Stomach (tissue), 8 donors: ENCODE measurements at regions not wholly inside any gene's neighbourhood (a gene's known extent, or its start where the extent isn't known, plus 50 kb on each side); places are given as distances from the start of the nearest gene placed in this dataset.

Experiments used
- DNase-seq, 2 donors: peaks; one replicate each; pipeline versions ENCODE4 v3.0.0 to v3.0.0-alpha.2; 2013 to 2019
- H3K27ac ChIP-seq, 5 donors: fragments of 200-600 bp in 4 of 5; sonication (generic) in 4 of 5; one replicate each; pipeline ENCODE4 v1.5.1; 2013 to 2019; ENCODE audit warnings: mild to moderate bottlenecking in 1 of 5, moderate library complexity in 1 of 5
- H3K27me3 ChIP-seq, 3 donors: fragments of 200-600 bp; sonication (generic); one replicate each; pipeline ENCODE4 v1.5.1; 2017 to 2019; ENCODE audit warnings: mixed run types in 1 of 3
- H3K36me3 ChIP-seq, 4 donors: fragments of 200-600 bp; sonication (generic); 1 replicate in 3 of 4; 2 replicates in 1 of 4; pipeline ENCODE4 v1.5.1; 2016 to 2019
- H3K4me1 ChIP-seq, 4 donors: fragments of 200-600 bp; sonication (generic); one replicate each; pipeline ENCODE4 v1.5.1; 2016 to 2019
- H3K4me3 ChIP-seq, 4 donors: fragments of 200-600 bp; sonication (generic) in 3 of 4; one replicate each; pipeline ENCODE4 v1.5.1; 2016 to 2019; ENCODE audit warnings: mild to moderate bottlenecking in 1 of 4
- H3K9me3 ChIP-seq, 4 donors: fragments of 200-600 bp; sonication (generic); one replicate each; pipeline ENCODE4 v1.5.1; 2016 to 2019
- EP300 ChIP-seq: sonication (generic); formaldehyde crosslinking; IDR thresholded peaks from one replicate; pipeline ENCODE4 v1.6.1; 2017; ENCODE audit warnings: antibody characterized with exemption
- POLR2A ChIP-seq, 4 donors: fragments of 450-650 bp; IDR thresholded peaks; one replicate each; pipeline ENCODE4 v1.6.1; 2016; ENCODE audit warnings: antibody characterized with exemption in 4 of 4, control low read depth in 2 of 4, mild to moderate bottlenecking in 1 of 4, moderate library complexity in 1 of 4
- POLR2AphosphoS5 ChIP-seq, 3 donors: sonication (generic); formaldehyde crosslinking; IDR thresholded peaks; one replicate each; pipeline ENCODE4 v1.6.1; 2016; ENCODE audit warnings: antibody characterized with exemption in 3 of 3
- WGBS, 5 donors: extraction: QIAGEN DNeasy Blood & Tissue Kit in 3 of 5; methylation state at CpG; one replicate each; pipeline versions ENCODE4 v1.1.5 to v1.1.7; 2013 to 2018; 5-methylcytosine and 5-hydroxymethylcytosine counted together
- intact Hi-C: fragments of 100-400 bp; cut with DNase I; formaldehyde crosslinking; loops from one replicate; pipeline ENCODE4 v1.15.1; 2023; ENCODE audit warnings: low total_unique reads
- TF ChIP-seq, protein P1 (sequence below), 7 experiments: fragments of 450-650 bp in 4 of 7; fragments of 200-600 bp in 3 of 7; sonication (generic) in 3 of 7; IDR thresholded peaks; one replicate each; pipeline ENCODE4 v1.5.1; 2016 to 2019; ENCODE audit warnings: antibody characterized with exemption in 7 of 7, control low read depth in 2 of 7, mild to moderate bottlenecking in 1 of 7
- donor health status: healthy with polysubstance abuse.
- donor health status: Bipolar disorder and iron deficiency.
- donor health status: healthy.

- Histone ChIP-seq H3K4me1 (peaks cover 0 to 8% (median 0%) of the 10 kb centered on the region in 4 donors), H3K27me3 (no peaks in the 10 kb centered on the region), H3K36me3 (no peaks in the 10 kb centered on the region), H3K9me3 (no peaks in the 10 kb centered on the region), H3K27ac (peak overlapping the region in 1 of 5 donors; percentile 6), H3K4me3 (no peak overlapping the region)
- 70 to 87% (median 74%) methylated on average over 2 of the region's 2 CpGs for WGBS, 5 donors
- intact Hi-C loops: no loop called here
- no peak for DNase-seq
- TF ChIP-seq POLR2AphosphoS5 (IDR thresholded peaks at IDR 0.05): no peak
- TF ChIP-seq EP300: no peak
- no peak for TF ChIP-seq POLR2A (IDR thresholded peaks at IDR 0.05)
- TF ChIP-seq, protein P1, sequence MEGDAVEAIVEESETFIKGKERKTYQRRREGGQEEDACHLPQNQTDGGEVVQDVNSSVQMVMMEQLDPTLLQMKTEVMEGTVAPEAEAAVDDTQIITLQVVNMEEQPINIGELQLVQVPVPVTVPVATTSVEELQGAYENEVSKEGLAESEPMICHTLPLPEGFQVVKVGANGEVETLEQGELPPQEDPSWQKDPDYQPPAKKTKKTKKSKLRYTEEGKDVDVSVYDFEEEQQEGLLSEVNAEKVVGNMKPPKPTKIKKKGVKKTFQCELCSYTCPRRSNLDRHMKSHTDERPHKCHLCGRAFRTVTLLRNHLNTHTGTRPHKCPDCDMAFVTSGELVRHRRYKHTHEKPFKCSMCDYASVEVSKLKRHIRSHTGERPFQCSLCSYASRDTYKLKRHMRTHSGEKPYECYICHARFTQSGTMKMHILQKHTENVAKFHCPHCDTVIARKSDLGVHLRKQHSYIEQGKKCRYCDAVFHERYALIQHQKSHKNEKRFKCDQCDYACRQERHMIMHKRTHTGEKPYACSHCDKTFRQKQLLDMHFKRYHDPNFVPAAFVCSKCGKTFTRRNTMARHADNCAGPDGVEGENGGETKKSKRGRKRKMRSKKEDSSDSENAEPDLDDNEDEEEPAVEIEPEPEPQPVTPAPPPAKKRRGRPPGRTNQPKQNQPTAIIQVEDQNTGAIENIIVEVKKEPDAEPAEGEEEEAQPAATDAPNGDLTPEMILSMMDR (IDR thresholded peaks at IDR 0.05): no peak
Observed at GRCh38 chr3:64837126-64837738, 149.4 kb upstream of the ADAMTS9 start.

- Histone ChIP-seq H3K4me3 (no peak overlapping the region), H3K9me3 (no peaks in the 10 kb centered on the region), H3K27me3 (no peaks in the 10 kb centered on the region), H3K4me1 (peaks cover 0 to 8% (median 0%) of the 10 kb centered on the region in 4 donors), H3K36me3 (no peaks in the 10 kb centered on the region), H3K27ac (no peak overlapping the region)
- no peak for DNase-seq
- intact Hi-C loops: no loop called here
- WGBS, 5 donors: 69 to 89% (median 81%) methylated on average over 2 of the region's 2 CpGs
- TF ChIP-seq POLR2AphosphoS5 (IDR thresholded peaks at IDR 0.05): no peak
- no peak for TF ChIP-seq POLR2A (IDR thresholded peaks at IDR 0.05)
- no peak for TF ChIP-seq EP300
- TF ChIP-seq, protein P1 (IDR thresholded peaks at IDR 0.05): no peak
Observed at GRCh38 chr3:64836097-64836496, 148.3 kb upstream of the ADAMTS9 start.

GRCh38 chr3:64832098-64832497, 144.3 kb upstream of the ADAMTS9 start:
- DNase-seq: no peak
- intact Hi-C loops: no loop called here
- Histone ChIP-seq H3K4me1 (peaks cover 0 to 4% (median 0%) of the 10 kb centered on the region in 4 donors), H3K27ac (no peak overlapping the region), H3K36me3 (no peaks in the 10 kb centered on the region), H3K27me3 (no peaks in the 10 kb centered on the region), H3K4me3 (no peak overlapping the region), H3K9me3 (no peaks in the 10 kb centered on the region)
- WGBS, 5 donors: 79 to 82% (median 81%) methylated on average over 5 of the region's 5 CpGs
- no peak for TF ChIP-seq POLR2AphosphoS5 (IDR thresholded peaks at IDR 0.05)
- TF ChIP-seq POLR2A (IDR thresholded peaks at IDR 0.05): no peak
- TF ChIP-seq EP300: no peak
- TF ChIP-seq, protein P1 (IDR thresholded peaks at IDR 0.05): no peak

GRCh38 chr3:64830681-64831080, 142.9 kb upstream of the ADAMTS9 start:
- peaks cover 0 to 2% (median under 1%) of the 10 kb centered on the region in 4 donors for H3K4me1 ChIP-seq
- no peak for DNase-seq
- no peaks in the 10 kb centered on the region for H3K9me3 ChIP-seq
- H3K4me3 ChIP-seq: no peak overlapping the region
- H3K27me3 ChIP-seq: no peaks in the 10 kb centered on the region
- no peaks in the 10 kb centered on the region for H3K36me3 ChIP-seq
- WGBS, 5 donors: 59 to 77% (median 74%) methylated on average over 4 of the region's 4 CpGs
- no peak for TF ChIP-seq EP300
- no peak for TF ChIP-seq POLR2A (IDR thresholded peaks at IDR 0.05)
- TF ChIP-seq, protein P1 (IDR thresholded peaks at IDR 0.05): no peak
- no peak for TF ChIP-seq POLR2AphosphoS5 (IDR thresholded peaks at IDR 0.05)
- intact Hi-C loops: no loop called here
- H3K27ac ChIP-seq: no peak overlapping the region
